ENCODE measurements at regions not wholly inside any gene's neighbourhood (a gene's known extent, or its start where the extent isn't known, plus 50 kb on each side); places are given as distances from the start of the nearest gene placed in this dataset.
"Not testable (repeated sequence)": the region's sequence is repeated elsewhere in the genome, so short reads cannot be mapped to it uniquely, and the experiment has no call there.

GRCh38 chr7:142698429-142698828 is 50.8 kb upstream of the PRSS1 start:
- DNase-seq = no peak

- DNase-seq = no peak
Observed at GRCh38 chr7:142697270-142697669, 52.0 kb upstream of the PRSS1 start.

- DNase-seq = no peak
Observed at GRCh38 chr7:142696456-142697179, 52.7 kb upstream of the PRSS1 start.

- no peak for DNase-seq
Observed at GRCh38 chr7:142693911-142694310, 55.4 kb upstream of the PRSS1 start.

GRCh38 chr7:142690554-142691182 is 58.6 kb upstream of the PRSS1 start:
- no peak for DNase-seq

- DNase-seq = no peak
Observed at GRCh38 chr7:142689439-142690120, 59.7 kb upstream of the PRSS1 start.

- DNase-seq = no peak
Observed at GRCh38 chr7:142685877-142686508, 63.3 kb upstream of the PRSS1 start.

- DNase-seq = no peak
Observed at GRCh38 chr7:142681314-142682092, 67.8 kb upstream of the PRSS1 start.

- no peak for DNase-seq
Observed at GRCh38 chr7:142671506-142671905, 77.8 kb upstream of the PRSS1 start.

- no peak for DNase-seq
Observed at GRCh38 chr7:142670511-142670910, 78.8 kb upstream of the PRSS1 start.

- DNase-seq = no peak
Observed at GRCh38 chr7:142669074-142669654, 80.1 kb upstream of the PRSS1 start.

- DNase-seq = no peak
Observed at GRCh38 chr7:142668495-142668894, 80.8 kb upstream of the PRSS1 start.

GRCh38 chr7:142657376-142657775 is 91.9 kb upstream of the PRSS1 start:
- DNase-seq = no peak

- DNase-seq = no peak
Observed at GRCh38 chr7:142654398-142654797, 94.9 kb upstream of the PRSS1 start.

GRCh38 chr7:142647749-142648148 is 101.5 kb upstream of the PRSS1 start:
- no peak for DNase-seq

GRCh38 chr7:142646386-142647140 is 102.7 kb upstream of the PRSS1 start:
- DNase-seq = no peak

- DNase-seq = no peak
Observed at GRCh38 chr7:142645777-142646176, 103.5 kb upstream of the PRSS1 start.

GRCh38 chr7:142642316-142642715 is 107.0 kb upstream of the PRSS1 start:
- no peak for DNase-seq

GRCh38 chr7:142641252-142641651 is 108.0 kb upstream of the PRSS1 start:
- not testable (repeated sequence) for DNase-seq

GRCh38 chr7:142638581-142638980 is 110.7 kb upstream of the PRSS1 start:
- no peak for DNase-seq

- no peak for DNase-seq
Observed at GRCh38 chr7:142637240-142637639, 112.0 kb upstream of the PRSS1 start.

- DNase-seq = no peak
Observed at GRCh38 chr7:142636751-142637150, 112.5 kb upstream of the PRSS1 start.

Measured in activated naive CD4-positive, alpha-beta T cell (primary cell).